ENCODE measurements at regions not wholly inside any gene's neighbourhood (a gene's known extent, or its start where the extent isn't known, plus 50 kb on each side); places are given as distances from the start of the nearest gene placed in this dataset.

GRCh38 chrX:9196961-9197640, 163.2 kb upstream of the FAM9B start:
- DNase-seq: no peak

DNA sequence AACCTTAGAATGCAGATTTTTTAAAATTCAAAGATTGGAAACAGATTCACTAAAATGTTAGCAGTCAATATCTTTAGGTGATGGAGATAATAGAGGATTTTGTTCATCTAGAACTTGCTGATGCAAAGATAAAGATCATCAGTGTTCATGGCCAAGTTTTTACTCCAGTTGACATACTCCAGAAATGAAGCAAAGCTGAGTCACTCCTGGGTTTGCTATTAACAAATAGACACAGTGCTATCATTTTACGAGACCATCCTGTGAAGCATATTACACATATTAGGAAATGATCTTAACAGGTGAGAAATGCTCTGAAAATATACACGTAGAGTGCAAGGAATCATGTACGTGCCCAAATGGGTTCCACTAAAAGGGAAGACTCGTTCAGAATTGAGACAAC, 170.6 kb upstream of the FAM9B start:
- no peak for DNase-seq

- no peak for DNase-seq
These were observed 171.8 kb upstream of the FAM9B start for GRCh38 chrX:9205599-9206223.

- no peak for DNase-seq
These were observed 173.2 kb upstream of the FAM9B start for GRCh38 chrX:9207142-9207541.

GRCh38 chrX:9211269-9211668, 177.3 kb upstream of the FAM9B start:
- DNase-seq: peak in 1 of 2 donors; percentile 13

DNA sequence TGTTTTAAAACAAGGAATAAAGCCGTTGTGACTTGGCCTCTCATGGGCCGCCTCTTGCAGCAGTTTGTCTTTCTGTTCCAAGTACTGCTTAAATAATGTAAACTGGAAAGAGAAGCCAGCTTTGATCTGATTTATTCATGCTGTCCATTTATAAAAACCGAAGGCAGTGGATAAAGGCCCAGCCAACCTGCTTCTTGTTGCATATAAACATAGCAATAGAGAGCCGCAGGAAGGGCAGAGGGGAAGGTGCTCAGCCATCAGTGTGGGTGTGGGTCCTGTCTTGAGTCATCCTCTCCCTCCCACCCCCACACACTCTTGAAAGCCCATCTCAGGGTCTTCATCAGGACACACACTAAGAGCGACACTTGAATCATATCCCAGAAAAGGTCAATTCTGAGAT, 187.9 kb upstream of the FAM9B start:
- DNase-seq: no peak

GRCh38 chrX:9222299-9222698, 188.4 kb upstream of the FAM9B start:
- no peak for DNase-seq

DNA sequence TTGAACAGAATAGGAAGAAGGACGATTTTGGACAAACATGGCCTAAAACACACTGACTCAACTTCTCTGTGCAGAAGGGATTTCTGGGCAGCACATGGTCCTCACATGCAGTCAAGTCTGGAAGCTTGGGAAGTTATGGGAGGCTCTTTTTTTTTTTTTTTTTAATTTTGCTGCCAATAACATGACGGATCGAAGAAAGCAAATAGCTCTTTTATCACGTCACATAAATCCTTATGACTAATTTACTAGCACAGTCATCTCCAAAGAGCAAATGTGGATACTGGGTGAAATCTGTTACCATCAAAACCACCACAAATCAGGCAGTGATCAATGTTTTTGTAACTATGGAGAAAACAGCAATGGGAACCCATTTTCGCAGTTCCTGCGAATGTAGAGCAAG, 193.3 kb upstream of the FAM9B start:
- no peak for DNase-seq

DNA sequence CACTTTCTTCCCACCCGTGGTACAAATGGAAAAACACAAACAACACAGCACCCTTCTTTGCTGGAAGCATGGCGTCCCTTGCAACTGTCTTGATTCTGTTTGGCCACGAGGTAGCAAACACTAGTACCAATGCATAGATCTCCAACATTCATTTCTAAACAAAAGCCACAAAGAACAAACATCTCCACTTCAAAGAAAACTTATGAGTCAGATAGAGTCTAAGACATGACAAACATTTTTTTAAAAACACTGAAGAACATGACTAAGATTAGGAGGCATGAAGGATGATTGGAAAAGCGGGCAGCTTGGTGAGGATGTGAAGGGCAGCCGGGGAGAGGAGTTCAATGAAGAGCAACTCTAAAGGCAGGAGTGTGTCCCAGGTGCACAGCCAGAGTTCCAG, 197.6 kb upstream of the FAM9B start:
- DNase-seq: no peak

DNA sequence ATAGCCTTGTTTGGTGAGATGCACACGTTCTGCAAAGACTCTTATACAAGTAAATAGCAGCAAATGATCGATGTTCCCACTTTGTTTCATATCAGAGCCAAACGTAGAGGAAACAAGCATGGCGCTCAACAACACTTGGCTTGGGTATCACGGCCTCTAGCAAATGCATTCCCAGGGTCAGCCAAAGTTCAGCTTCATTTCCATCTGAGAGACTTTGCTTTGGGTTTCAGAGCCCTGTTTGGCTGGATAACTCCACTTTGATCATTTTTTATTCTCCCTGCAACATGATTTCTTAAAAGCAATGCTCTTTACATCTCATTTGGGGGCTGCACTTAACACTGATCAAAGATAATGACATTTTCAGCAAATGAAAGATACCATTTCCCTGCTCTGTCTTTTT, 199.2 kb upstream of the FAM9B start:
- DNase-seq: no peak

DNA sequence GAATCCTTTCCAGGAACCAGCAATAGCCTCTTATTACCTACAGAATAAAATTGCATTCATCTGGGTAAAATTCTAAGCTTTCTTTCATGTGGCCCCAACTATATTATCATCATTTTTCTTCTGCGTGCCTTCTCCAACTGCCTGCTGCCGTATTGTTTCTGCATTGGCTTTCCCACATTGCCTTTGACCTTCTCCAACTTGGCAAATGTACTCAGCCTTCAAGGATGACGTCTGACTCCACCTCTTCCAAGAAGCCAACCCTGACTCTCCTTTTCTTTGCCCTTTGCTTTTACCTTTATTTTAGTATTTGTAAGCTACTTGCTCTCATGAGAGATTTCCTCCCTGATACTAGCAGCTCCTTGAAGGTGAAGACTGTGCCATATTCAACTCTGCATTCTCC, 200.4 kb upstream of the FAM9B start:
- DNase-seq: no peak

GRCh38 chrX:9235722-9236121, 201.8 kb upstream of the FAM9B start:
- DNase-seq: no peak

DNA sequence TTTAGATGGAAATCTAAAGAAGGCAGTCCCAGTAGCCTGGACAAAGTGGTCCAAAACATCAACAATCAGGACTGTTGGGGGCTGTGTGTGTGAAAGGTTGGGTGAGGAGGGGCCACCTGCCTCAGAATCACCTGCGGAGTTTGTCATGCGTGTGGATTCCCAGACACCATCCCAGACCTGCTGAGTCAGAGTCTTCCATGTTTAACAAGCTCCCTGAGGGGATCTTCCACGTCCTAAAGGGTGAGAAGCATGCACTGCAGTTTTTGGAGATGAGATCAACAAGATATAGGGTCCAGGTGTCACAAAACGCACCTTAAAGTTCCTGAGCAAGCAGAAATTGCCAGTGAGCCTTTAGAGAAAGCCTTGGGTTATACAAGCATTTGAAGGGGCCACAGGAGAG, 207.0 kb upstream of the FAM9B start:
- no peak for DNase-seq

GRCh38 chrX:9241427-9241826, 207.5 kb upstream of the FAM9B start:
- DNase-seq: no peak

DNA sequence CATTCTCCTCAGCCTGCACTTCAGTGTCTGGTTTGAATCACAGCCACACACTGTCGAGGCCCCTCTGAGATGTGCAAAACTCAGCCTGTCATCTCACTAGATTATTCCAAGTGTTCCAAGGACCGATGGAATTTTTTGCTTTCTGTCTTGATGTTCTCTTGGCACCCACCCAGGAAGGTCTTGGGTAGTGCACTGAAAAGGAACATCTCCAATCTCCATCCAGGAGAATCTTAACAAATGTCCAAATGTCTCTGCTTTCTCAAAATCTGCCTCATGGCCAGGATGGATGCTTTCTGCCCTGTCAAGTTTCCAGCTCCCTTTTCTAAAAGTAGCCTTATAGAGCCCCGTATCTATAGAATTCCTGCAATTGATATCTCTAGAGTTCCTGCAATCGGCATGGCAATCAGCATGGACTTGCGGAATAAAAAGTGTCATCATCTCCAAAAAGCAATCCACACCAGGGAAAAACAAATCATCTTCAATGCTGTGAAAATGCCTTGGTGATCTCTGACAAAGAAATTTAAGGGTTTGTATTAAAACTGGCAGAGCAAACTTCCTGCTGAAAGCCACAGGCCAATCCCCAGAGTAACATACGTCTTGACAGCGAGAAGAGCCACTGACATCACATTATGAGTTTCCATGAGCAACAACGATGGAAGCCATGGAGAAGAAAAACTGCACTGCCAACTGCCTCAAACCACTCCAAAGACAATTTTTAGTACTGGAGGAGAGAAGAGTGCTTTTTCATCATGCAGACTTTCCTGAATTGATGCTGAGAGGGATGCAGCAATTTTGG, 215.3 kb upstream of the FAM9B start:
- DNase-seq: no peak

GRCh38 chrX:9252182-9252581, 212.7 kb upstream of the TBL1X start:
- no peak for DNase-seq

DNA sequence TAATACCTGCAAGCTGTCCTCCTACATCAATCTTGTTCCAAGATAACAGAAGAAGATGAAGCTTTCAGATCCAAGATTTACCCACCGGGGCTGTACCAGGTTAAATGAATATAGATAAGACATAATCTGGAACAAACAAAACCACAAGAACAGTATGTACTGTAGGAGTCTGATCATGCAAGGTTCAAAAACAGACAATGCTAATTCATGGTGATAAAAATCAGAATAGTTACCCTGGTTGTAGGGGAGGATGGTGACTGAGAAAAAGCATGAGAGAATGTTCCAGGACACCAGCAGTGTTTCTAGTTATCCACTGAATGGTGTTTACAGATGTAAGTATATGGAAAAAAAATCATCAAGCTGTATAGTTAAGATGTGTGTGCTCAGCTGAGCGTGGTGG, 211.6 kb upstream of the TBL1X start:
- DNase-seq: no peak

DNA sequence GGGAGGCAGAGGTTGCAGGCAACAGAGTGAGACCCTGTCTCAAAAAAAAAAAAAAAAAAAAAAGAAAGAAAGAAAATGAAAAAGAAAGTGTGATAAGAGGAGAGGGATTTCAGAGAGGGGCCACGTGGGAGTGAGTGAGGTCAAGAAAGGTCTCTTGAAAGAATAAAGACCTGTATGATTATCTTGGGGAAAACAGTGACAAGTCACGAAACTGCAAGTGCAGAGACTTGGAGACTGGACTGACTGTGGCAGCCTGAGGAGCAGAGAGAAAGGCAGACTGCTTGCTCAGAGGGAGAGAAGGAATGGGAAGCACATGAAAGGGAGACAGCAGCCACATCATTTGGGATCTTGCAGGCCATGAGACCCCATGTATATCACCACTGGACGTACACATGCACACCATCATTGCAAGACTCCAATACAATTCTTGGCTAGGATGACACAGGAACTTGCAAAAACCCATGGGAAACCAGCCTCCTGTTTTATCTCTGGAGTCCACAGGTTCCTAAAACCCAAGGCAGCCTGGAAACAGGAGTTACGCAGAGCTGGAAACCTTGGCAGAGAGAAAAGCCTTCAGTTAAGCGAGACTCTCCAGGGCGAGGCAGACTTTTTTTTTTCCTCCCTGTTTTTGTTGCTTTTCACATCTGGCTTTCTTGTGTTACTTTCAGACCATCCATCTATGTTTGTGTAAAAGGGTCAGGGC, 207.0 kb upstream of the TBL1X start:
- DNase-seq: no peak

- DNase-seq: no peak
These were observed 206.3 kb upstream of the TBL1X start for GRCh38 chrX:9258421-9259104.

DNA sequence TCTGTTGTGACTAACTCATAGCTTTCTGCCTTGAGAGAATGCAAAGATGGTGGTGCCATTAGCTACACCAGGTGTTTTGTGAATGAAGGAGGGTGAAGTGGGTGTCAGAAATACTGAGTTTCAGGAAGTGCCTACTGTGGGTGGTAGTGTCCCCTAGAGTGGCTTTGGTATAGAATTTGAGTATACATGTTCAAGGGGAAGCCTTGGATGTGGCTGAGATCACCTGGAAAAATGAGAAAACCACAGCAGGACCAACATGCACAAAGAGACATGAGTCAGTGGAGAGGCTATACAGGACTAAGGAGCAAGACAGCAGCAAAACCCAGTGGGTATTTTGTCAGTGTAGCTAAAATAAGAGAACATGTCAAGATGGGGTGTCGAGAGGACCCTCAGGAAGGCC, 204.3 kb upstream of the TBL1X start:
- DNase-seq: no peak

GRCh38 chrX:9267415-9267814, 197.4 kb upstream of the TBL1X start:
- no peak for DNase-seq

DNA sequence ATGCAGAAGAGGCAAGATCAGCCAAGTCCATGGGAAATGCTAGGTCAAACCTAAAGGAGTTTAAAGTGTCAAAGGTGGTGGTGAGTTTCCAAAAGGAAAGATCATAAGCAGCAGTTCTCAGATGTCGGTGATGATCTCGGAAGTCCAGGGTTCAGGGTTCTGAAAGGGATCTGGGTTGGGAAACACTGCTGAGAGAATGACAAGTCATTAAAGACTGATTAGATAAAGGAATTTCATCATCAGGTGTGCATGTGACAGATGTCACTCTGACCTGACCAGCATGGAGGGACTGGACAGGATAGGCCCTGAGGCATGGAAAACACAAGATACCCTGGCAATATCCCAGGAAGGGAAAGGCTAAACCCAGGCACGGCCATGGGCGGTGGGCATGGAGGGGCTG, 195.7 kb upstream of the TBL1X start:
- DNase-seq: no peak
